ENCODE measurements at regions not wholly inside any gene's neighbourhood (a gene's known extent, or its start where the extent isn't known, plus 50 kb on each side); places are given as distances from the start of the nearest gene placed in this dataset.

DNA sequence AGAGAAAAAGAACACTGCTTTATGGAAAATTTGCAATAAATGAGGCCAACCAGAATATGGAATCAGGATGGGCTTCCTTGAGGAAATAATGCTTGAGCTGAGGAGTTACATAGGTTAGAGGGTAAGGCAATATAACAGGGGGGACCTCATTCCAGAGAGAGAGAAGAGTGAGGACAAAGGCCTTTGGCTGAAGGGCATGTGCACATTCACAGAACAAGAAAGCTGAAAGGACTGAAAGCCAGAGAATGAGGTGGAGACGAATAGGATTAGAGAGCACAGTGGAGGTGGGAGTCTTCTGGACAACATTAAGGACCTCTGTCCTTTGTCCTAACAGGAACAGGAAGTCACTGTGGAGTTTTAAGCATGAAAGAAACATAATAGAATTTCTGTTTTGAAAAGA lies 60.7 kb upstream of the MROH9 start:
- no peak for TF ChIP-seq ZNF326 (CRISPR knock-in tag; IDR thresholded peaks at IDR 0.05; ENCODE audit: borderline replicate concordance)
- no peak for TF ChIP-seq ZNF121 (CRISPR knock-in tag; IDR thresholded peaks at IDR 0.05)
- no peak for TF ChIP-seq ZNF337 (CRISPR knock-in tag; IDR thresholded peaks at IDR 0.05; ENCODE audit: borderline replicate concordance, low read depth)
- no peak for TF ChIP-seq GPN1 (CRISPR knock-in tag; IDR thresholded peaks at IDR 0.05; ENCODE audit: borderline replicate concordance)
- no peak for TF ChIP-seq CTCF (CRISPR knock-in tag; IDR thresholded peaks at IDR 0.05)
- no peak for TF ChIP-seq EP300 (IDR thresholded peaks at IDR 0.05; ENCODE audit: low read depth in 2 of 2, low read length in 2 of 2)
- no peak for TF ChIP-seq EP300 (CRISPR knock-in tag; IDR thresholded peaks at IDR 0.05; ENCODE audit: borderline replicate concordance)
- no peak for TF ChIP-seq ZBTB1 (CRISPR knock-in tag; IDR thresholded peaks at IDR 0.05; ENCODE audit: borderline replicate concordance)
- TF ChIP-seq, protein P1, sequence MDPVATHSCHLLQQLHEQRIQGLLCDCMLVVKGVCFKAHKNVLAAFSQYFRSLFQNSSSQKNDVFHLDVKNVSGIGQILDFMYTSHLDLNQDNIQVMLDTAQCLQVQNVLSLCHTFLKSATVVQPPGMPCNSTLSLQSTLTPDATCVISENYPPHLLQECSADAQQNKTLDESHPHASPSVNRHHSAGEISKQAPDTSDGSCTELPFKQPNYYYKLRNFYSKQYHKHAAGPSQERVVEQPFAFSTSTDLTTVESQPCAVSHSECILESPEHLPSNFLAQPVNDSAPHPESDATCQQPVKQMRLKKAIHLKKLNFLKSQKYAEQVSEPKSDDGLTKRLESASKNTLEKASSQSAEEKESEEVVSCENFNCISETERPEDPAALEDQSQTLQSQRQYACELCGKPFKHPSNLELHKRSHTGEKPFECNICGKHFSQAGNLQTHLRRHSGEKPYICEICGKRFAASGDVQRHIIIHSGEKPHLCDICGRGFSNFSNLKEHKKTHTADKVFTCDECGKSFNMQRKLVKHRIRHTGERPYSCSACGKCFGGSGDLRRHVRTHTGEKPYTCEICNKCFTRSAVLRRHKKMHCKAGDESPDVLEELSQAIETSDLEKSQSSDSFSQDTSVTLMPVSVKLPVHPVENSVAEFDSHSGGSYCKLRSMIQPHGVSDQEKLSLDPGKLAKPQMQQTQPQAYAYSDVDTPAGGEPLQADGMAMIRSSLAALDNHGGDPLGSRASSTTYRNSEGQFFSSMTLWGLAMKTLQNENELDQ (CRISPR knock-in tag; IDR thresholded peaks at IDR 0.05; ENCODE audit: borderline replicate concordance), result no peak
